ENCODE measurements at regions not wholly inside any gene's neighbourhood (a gene's known extent, or its start where the extent isn't known, plus 50 kb on each side); places are given as distances from the start of the nearest gene placed in this dataset.

DNA sequence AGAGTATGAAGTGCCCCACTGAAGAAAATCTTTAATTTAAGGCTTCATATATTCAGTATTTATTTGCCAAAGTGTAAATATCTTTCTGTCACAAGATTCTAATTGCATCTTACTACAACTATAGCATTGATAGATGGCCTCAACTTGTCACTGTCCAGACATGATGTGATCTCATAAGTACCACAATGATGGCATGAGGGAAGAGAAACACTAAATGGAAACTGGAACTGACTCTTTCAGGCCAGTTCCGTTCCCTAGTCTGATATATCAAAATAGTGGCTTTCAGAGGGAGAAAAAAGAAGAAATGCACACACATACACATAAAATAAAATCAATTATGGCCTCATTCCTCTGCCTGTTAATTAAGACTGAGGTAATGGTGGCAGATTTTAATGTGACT is 615.7 kb downstream of the TBL1XR1 start:
- no peak overlapping the region for H3K4me2 ChIP-seq
- H3K4me1 ChIP-seq (ENCODE audit: low read depth, poor library complexity, severe bottlenecking) = peaks cover 62% of the 10 kb centered on the region
- H3K36me3 ChIP-seq (ENCODE audit: insufficient read depth) = no peaks in the 10 kb centered on the region
- H3K9ac ChIP-seq = no peak overlapping the region
- H3K27ac ChIP-seq = no peak overlapping the region
- H3K27me3 ChIP-seq (ENCODE audit: insufficient read depth, low read depth) = no peaks in the 10 kb centered on the region
- H3K79me2 ChIP-seq (ENCODE audit: insufficient read depth, low read depth) = no peaks in the 10 kb centered on the region
- no peak overlapping the region for H2AFZ ChIP-seq (ENCODE audit: low read depth)
- H3K4me3 ChIP-seq (IDR thresholded peaks at IDR 0.05; ENCODE audit: insufficient read depth, low read depth, low read length) = no peak overlapping the region
- TF ChIP-seq, protein P1, sequence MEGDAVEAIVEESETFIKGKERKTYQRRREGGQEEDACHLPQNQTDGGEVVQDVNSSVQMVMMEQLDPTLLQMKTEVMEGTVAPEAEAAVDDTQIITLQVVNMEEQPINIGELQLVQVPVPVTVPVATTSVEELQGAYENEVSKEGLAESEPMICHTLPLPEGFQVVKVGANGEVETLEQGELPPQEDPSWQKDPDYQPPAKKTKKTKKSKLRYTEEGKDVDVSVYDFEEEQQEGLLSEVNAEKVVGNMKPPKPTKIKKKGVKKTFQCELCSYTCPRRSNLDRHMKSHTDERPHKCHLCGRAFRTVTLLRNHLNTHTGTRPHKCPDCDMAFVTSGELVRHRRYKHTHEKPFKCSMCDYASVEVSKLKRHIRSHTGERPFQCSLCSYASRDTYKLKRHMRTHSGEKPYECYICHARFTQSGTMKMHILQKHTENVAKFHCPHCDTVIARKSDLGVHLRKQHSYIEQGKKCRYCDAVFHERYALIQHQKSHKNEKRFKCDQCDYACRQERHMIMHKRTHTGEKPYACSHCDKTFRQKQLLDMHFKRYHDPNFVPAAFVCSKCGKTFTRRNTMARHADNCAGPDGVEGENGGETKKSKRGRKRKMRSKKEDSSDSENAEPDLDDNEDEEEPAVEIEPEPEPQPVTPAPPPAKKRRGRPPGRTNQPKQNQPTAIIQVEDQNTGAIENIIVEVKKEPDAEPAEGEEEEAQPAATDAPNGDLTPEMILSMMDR (conservative IDR thresholded peaks at IDR 0.05; ENCODE audit: low read depth, low read length) = no peak
- no peaks in the 10 kb centered on the region for H4K20me1 ChIP-seq (ENCODE audit: insufficient read depth)

- H4K20me1 ChIP-seq (ENCODE audit: insufficient read depth) = no peaks in the 10 kb centered on the region
- no peaks in the 10 kb centered on the region for H3K36me3 ChIP-seq (ENCODE audit: insufficient read depth)
- peaks cover 45% of the 10 kb centered on the region for H3K4me1 ChIP-seq (ENCODE audit: low read depth, poor library complexity, severe bottlenecking)
- H3K4me3 ChIP-seq (IDR thresholded peaks at IDR 0.05; ENCODE audit: insufficient read depth, low read depth, low read length) = no peak overlapping the region
- no peaks in the 10 kb centered on the region for H3K79me2 ChIP-seq (ENCODE audit: insufficient read depth, low read depth)
- H3K27me3 ChIP-seq (ENCODE audit: insufficient read depth, low read depth) = no peaks in the 10 kb centered on the region
- no peak overlapping the region for H2AFZ ChIP-seq (ENCODE audit: low read depth)
- no peak overlapping the region for H3K9ac ChIP-seq
- H3K27ac ChIP-seq = peak overlapping the region; percentile 45; the same call in 1 of the 2 replicates
- peak overlapping the region; percentile 66 for H3K4me2 ChIP-seq
- TF ChIP-seq, protein P1 (conservative IDR thresholded peaks at IDR 0.05; ENCODE audit: low read depth, low read length) = no peak
Measured at GRCh38 chr3:176579711-176580185, 617.5 kb downstream of the TBL1XR1 start.

- H2AFZ ChIP-seq (ENCODE audit: low read depth) = no peak overlapping the region
- no peaks in the 10 kb centered on the region for H3K36me3 ChIP-seq (ENCODE audit: insufficient read depth)
- peaks cover 52% of the 10 kb centered on the region for H3K4me1 ChIP-seq (ENCODE audit: low read depth, poor library complexity, severe bottlenecking)
- H3K27me3 ChIP-seq (ENCODE audit: insufficient read depth, low read depth) = no peaks in the 10 kb centered on the region
- no peaks in the 10 kb centered on the region for H3K79me2 ChIP-seq (ENCODE audit: insufficient read depth, low read depth)
- no peak overlapping the region for H3K4me2 ChIP-seq
- no peak overlapping the region for H3K9ac ChIP-seq
- TF ChIP-seq, protein P1 (conservative IDR thresholded peaks at IDR 0.05; ENCODE audit: low read depth, low read length) = no peak
- H3K27ac ChIP-seq = no peak overlapping the region
- H4K20me1 ChIP-seq (ENCODE audit: insufficient read depth) = no peaks in the 10 kb centered on the region
- H3K4me3 ChIP-seq (IDR thresholded peaks at IDR 0.05; ENCODE audit: insufficient read depth, low read depth, low read length) = no peak overlapping the region
Measured at GRCh38 chr3:176578316-176578715, 619.0 kb downstream of the TBL1XR1 start.

- Histone ChIP-seq H3K4me3 (IDR thresholded peaks at IDR 0.05; ENCODE audit: insufficient read depth, low read depth, low read length) (no peak overlapping the region), H3K27ac (no peak overlapping the region), H3K9ac (no peak overlapping the region), H2AFZ (ENCODE audit: low read depth) (no peak overlapping the region), H4K20me1 (ENCODE audit: insufficient read depth) (no peaks in the 10 kb centered on the region), H3K79me2 (ENCODE audit: insufficient read depth, low read depth) (no peaks in the 10 kb centered on the region), H3K27me3 (ENCODE audit: insufficient read depth, low read depth) (no peaks in the 10 kb centered on the region), H3K4me1 (ENCODE audit: low read depth, poor library complexity, severe bottlenecking) (peaks cover 52% of the 10 kb centered on the region), H3K36me3 (ENCODE audit: insufficient read depth) (no peaks in the 10 kb centered on the region), H3K4me2 (no peak overlapping the region)
- TF ChIP-seq, protein P1 (conservative IDR thresholded peaks at IDR 0.05; ENCODE audit: low read depth, low read length) = no peak
Measured at GRCh38 chr3:176577447-176577846, 619.8 kb downstream of the TBL1XR1 start.

Measured in KMS-11 (cell line).